Nucleus accumbens (tissue), 56 donors: ENCODE measurements at regions not wholly inside any gene's neighbourhood (a gene's known extent, or its start where the extent isn't known, plus 50 kb on each side); places are given as distances from the start of the nearest gene placed in this dataset.

Experiments used
- DNase-seq, 56 donors: peaks; one replicate each; lab custom pipeline; 2025; lab: John Stamatoyannopoulos, UW

DNA sequence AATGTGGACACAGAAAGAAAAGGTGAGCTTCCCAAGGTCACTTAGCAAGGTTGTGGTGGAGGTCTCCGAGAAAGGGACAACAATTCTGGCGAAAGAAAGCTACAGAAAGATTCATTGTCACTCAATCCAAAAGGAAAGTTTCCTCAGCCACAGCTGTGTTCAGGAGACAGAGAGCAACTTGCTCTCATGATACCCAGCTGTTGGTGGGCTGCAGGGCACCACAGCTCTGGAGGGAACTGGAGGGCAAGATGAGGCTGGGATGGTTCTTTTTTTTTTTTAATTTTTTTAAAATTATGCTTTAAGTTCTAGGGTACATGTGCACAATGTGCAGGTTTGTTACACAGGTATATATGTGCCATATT, 50.7 kb upstream of the VTCN1 start:
- DNase-seq, result no peak

DNA sequence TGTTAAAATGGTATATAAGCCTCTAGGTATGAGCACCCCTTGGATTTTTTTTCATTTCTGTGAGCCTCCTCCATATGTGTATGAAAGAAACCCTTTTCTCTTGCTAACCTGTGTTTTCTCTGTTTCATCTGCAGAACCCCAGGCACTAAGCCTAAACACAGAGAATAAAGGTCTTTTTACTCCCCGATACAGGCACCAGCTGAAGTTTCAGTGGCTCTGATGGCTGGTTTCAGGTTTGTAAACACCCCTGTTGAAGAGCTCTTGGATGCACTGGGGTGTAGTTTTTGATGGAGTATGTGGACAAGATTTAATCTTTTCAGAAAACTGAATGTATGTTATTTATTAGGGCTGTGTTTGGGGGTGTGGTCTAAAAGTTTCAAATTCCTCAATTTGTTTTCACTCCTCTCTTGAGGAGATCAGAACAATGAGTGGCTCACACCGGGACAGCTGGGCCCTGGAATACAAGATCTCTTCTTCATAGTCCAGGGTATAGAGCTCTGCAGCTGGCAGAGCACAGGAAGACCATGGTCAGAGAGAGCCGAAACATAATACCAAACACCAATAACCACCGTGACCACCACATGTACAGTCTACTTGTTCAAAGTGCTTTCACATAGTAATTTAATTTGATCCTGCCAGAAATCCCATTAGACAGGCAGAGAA, 50.2 kb upstream of the VTCN1 start:
- DNase-seq, result no peak
